B cell (primary cell): ENCODE measurements at regions not wholly inside any gene's neighbourhood (a gene's known extent, or its start where the extent isn't known, plus 50 kb on each side); places are given as distances from the start of the nearest gene placed in this dataset.

ENCODE experiments used
- EZH2 ChIP-seq: IDR thresholded peaks from 2 replicates; pipeline ENCODE4 v1.6.1; 2012; ENCODE audit warnings: borderline replicate concordance, low read depth, mild to moderate bottlenecking, moderate library complexity, low read length; ENCODE audit not compliant: insufficient read depth, poor library complexity, severe bottlenecking
- TF ChIP-seq, protein P1 (sequence below): fragments of 200-600 bp; IDR thresholded peaks from one replicate; pipeline ENCODE4 v1.8.0; 2022; ENCODE audit warnings: antibody characterized with exemption, mild to moderate bottlenecking

DNA sequence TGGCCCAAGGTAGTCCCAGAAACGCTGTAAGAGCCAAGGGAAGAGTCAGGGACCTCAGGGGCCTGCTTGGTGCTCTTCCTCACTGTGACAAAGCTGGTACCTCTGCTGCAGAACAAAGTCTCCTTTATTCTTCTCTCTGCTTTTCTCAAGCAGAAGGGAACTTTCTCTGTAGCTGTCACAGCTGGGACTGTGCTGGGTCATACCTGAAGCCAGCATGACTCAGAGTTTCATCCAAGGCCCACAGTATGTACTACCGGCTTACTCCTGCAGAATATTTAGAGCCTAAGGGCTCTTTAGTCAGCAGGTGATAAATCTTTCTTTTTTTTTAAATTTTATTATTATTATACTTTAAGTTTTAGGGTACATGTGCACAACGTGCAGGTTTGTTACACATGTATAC lies 183.2 kb downstream of the TINAG start:
- TF ChIP-seq, protein P1, sequence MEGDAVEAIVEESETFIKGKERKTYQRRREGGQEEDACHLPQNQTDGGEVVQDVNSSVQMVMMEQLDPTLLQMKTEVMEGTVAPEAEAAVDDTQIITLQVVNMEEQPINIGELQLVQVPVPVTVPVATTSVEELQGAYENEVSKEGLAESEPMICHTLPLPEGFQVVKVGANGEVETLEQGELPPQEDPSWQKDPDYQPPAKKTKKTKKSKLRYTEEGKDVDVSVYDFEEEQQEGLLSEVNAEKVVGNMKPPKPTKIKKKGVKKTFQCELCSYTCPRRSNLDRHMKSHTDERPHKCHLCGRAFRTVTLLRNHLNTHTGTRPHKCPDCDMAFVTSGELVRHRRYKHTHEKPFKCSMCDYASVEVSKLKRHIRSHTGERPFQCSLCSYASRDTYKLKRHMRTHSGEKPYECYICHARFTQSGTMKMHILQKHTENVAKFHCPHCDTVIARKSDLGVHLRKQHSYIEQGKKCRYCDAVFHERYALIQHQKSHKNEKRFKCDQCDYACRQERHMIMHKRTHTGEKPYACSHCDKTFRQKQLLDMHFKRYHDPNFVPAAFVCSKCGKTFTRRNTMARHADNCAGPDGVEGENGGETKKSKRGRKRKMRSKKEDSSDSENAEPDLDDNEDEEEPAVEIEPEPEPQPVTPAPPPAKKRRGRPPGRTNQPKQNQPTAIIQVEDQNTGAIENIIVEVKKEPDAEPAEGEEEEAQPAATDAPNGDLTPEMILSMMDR: no peak
- TF ChIP-seq EZH2: no peak
